Upper lobe of left lung (tissue), 6 donors: ENCODE measurements at regions not wholly inside any gene's neighbourhood (a gene's known extent, or its start where the extent isn't known, plus 50 kb on each side); places are given as distances from the start of the nearest gene placed in this dataset.

Experiments
- ATAC-seq, 2 donors: fragments of 200-7000 bp; cut with Tn5 transposase; one replicate each; pipeline ENCODE4 v1.9.1; 2022; ENCODE audit warnings: mild to moderate bottlenecking in 2 of 2, moderate library complexity in 2 of 2; ENCODE audit not compliant: low FRiP score in 2 of 2
- DNase-seq, 2 donors: peaks; one replicate each; pipeline ENCODE4 v3.0.0-alpha.2; 2019 to 2020
- H3K27ac ChIP-seq, 4 donors: fragments of 200-600 bp; sonication (generic); one replicate each; pipeline ENCODE4 v1.5.1; 2016 to 2019
- H3K27me3 ChIP-seq, 4 donors: fragments of 200-600 bp; sonication (generic); one replicate each; pipeline ENCODE4 v1.5.1; 2017 to 2019
- H3K36me3 ChIP-seq, 4 donors: fragments of 200-600 bp; sonication (generic); one replicate each; pipeline ENCODE4 v1.5.1; 2016 to 2019
- H3K4me1 ChIP-seq, 4 donors: fragments of 200-600 bp; sonication (generic); one replicate each; pipeline ENCODE4 v1.5.1; 2018 to 2019
- H3K4me3 ChIP-seq, 4 donors: fragments of 200-600 bp; sonication (generic); one replicate each; pipeline ENCODE4 v1.5.1; 2017 to 2019; ENCODE audit warnings: mild to moderate bottlenecking in 2 of 4, moderate library complexity in 1 of 4
- H3K9me3 ChIP-seq, 4 donors: fragments of 200-600 bp; sonication (generic); one replicate each; pipeline ENCODE4 v1.5.1; 2018 to 2019
- CTCF ChIP-seq, 6 experiments: fragments of 450-650 bp in 4 of 6; fragments of 200-600 bp in 2 of 6; sonication (generic) in 2 of 6; IDR thresholded peaks; one replicate each; pipeline ENCODE4 v1.5.1; 2016 to 2019; ENCODE audit warnings: antibody characterized with exemption in 6 of 6
- EP300 ChIP-seq, 4 donors: sonication (generic); formaldehyde crosslinking; IDR thresholded peaks; one replicate each; pipeline ENCODE4 v1.5.1; 2017; ENCODE audit warnings: antibody characterized with exemption in 4 of 4, control low read depth in 2 of 4
- POLR2A ChIP-seq, 4 donors: fragments of 450-650 bp; IDR thresholded peaks; one replicate each; pipeline ENCODE4 v1.5.1; 2016 to 2017; ENCODE audit warnings: antibody characterized with exemption in 4 of 4, mild to moderate bottlenecking in 2 of 4
- POLR2AphosphoS5 ChIP-seq, 2 donors: sonication (generic); formaldehyde crosslinking; IDR thresholded peaks; one replicate each; pipeline ENCODE4 v1.5.1; 2017; ENCODE audit warnings: antibody characterized with exemption in 2 of 2
- WGBS, 2 donors: methylation state at CpG; one replicate each; pipeline ENCODE4 v1.1.5; 2017 to 2018; 5-methylcytosine and 5-hydroxymethylcytosine counted together
- donor health status: DM: no; HTN: no; CAD: no; lungs with moderate emphysema.
- donor health status: DM: no; HTN: yes; CAD: no; lungs with severe emphysema.

- Histone ChIP-seq H3K36me3 (no peaks in the 10 kb centered on the region), H3K27me3 (no peaks in the 10 kb centered on the region), H3K9me3 (peaks cover 0 to 7% (median 2%) of the 10 kb centered on the region in 4 donors), H3K27ac (no peak overlapping the region), H3K4me3 (no peak overlapping the region), H3K4me1 (no peaks in the 10 kb centered on the region)
- DNase-seq = peak in 1 of 2 donors; percentile 52
- no peak for ATAC-seq
- WGBS, 2 donors = 87 to 89% methylated on average over 13 to 14 of the region's 14 CpGs
- no peak for TF ChIP-seq POLR2A (IDR thresholded peaks at IDR 0.05)
- TF ChIP-seq POLR2AphosphoS5 (IDR thresholded peaks at IDR 0.05) = no peak
Measured at GRCh38 chr18:43482136-43482535, 204.8 kb upstream of the SYT4 start.

GRCh38 chr18:43482600-43482999, 205.3 kb upstream of the SYT4 start:
- Histone ChIP-seq H3K4me1 (no peaks in the 10 kb centered on the region), H3K27ac (no peak overlapping the region), H3K9me3 (peaks cover 0 to 7% (median 2%) of the 10 kb centered on the region in 4 donors), H3K27me3 (no peaks in the 10 kb centered on the region), H3K4me3 (no peak overlapping the region), H3K36me3 (no peaks in the 10 kb centered on the region)
- ATAC-seq = no peak
- no peak for TF ChIP-seq POLR2A (IDR thresholded peaks at IDR 0.05)
- no peak for TF ChIP-seq POLR2AphosphoS5 (IDR thresholded peaks at IDR 0.05)
- TF ChIP-seq EP300 (IDR thresholded peaks at IDR 0.05) = no peak
- TF ChIP-seq CTCF (IDR thresholded peaks at IDR 0.05) = no peak
- WGBS, 2 donors = 86 to 92% methylated on average over 5 to 11 of the region's 14 CpGs
- peak in 1 of 2 donors; percentile 39 for DNase-seq

- 60 to 67% methylated on average over 1 of the region's 1 CpG for WGBS, 2 donors
- Histone ChIP-seq H3K4me3 (no peak overlapping the region), H3K27me3 (no peaks in the 10 kb centered on the region), H3K36me3 (no peaks in the 10 kb centered on the region), H3K9me3 (peaks cover 0 to 7% (median 2%) of the 10 kb centered on the region in 4 donors), H3K27ac (no peak overlapping the region), H3K4me1 (no peaks in the 10 kb centered on the region)
- no peak for TF ChIP-seq EP300 (IDR thresholded peaks at IDR 0.05)
- ATAC-seq (no peak), DNase-seq (no peak)
Measured at GRCh38 chr18:43484710-43485109, 207.4 kb upstream of the SYT4 start.

GRCh38 chr18:43485545-43485963, 208.3 kb upstream of the SYT4 start:
- DNase-seq = no peak
- no peak for ATAC-seq
- TF ChIP-seq EP300 (IDR thresholded peaks at IDR 0.05) (no peak), CTCF (IDR thresholded peaks at IDR 0.05) (no peak), POLR2AphosphoS5 (IDR thresholded peaks at IDR 0.05) (no peak), POLR2A (IDR thresholded peaks at IDR 0.05) (no peak)
- Histone ChIP-seq H3K27ac (no peak overlapping the region), H3K27me3 (no peaks in the 10 kb centered on the region), H3K4me1 (no peaks in the 10 kb centered on the region), H3K4me3 (no peak overlapping the region), H3K36me3 (no peaks in the 10 kb centered on the region), H3K9me3 (peaks cover 0 to 7% (median 2%) of the 10 kb centered on the region in 4 donors)
- WGBS, 2 donors = 85 to 89% methylated on average over 4 to 5 of the region's 5 CpGs

- WGBS, 2 donors = 83 to 96% methylated on average over 4 of the region's 4 CpGs
- H3K9me3 ChIP-seq = peaks cover 0 to 7% (median 2%) of the 10 kb centered on the region in 4 donors
- TF ChIP-seq POLR2AphosphoS5 (IDR thresholded peaks at IDR 0.05) (no peak), EP300 (IDR thresholded peaks at IDR 0.05) (no peak), POLR2A (IDR thresholded peaks at IDR 0.05) (no peak), CTCF (IDR thresholded peaks at IDR 0.05) (no peak)
- DNase-seq (no peak), ATAC-seq (no peak)
- H3K4me3 ChIP-seq = no peak overlapping the region
- no peaks in the 10 kb centered on the region for H3K4me1 ChIP-seq
- H3K27me3 ChIP-seq = no peaks in the 10 kb centered on the region
- H3K36me3 ChIP-seq = no peaks in the 10 kb centered on the region
- H3K27ac ChIP-seq = no peak overlapping the region
Measured at GRCh38 chr18:43486462-43486861, 209.2 kb upstream of the SYT4 start.

GRCh38 chr18:43501099-43501498, 223.8 kb upstream of the SYT4 start:
- Histone ChIP-seq H3K27ac (no peak overlapping the region), H3K4me3 (no peak overlapping the region), H3K9me3 (peaks cover 0 to 4% (median 0%) of the 10 kb centered on the region in 4 donors), H3K36me3 (no peaks in the 10 kb centered on the region), H3K27me3 (no peaks in the 10 kb centered on the region), H3K4me1 (no peaks in the 10 kb centered on the region)
- TF ChIP-seq EP300 (IDR thresholded peaks at IDR 0.05) (no peak), POLR2AphosphoS5 (IDR thresholded peaks at IDR 0.05) (no peak), POLR2A (IDR thresholded peaks at IDR 0.05) (no peak)
- 67 to 83% methylated on average over 2 of the region's 2 CpGs for WGBS, 2 donors
- ATAC-seq (no peak), DNase-seq (no peak)
